GM12874 (cell line): ENCODE measurements at regions not wholly inside any gene's neighbourhood (a gene's known extent, or its start where the extent isn't known, plus 50 kb on each side); places are given as distances from the start of the nearest gene placed in this dataset.

Experiments
- TF ChIP-seq, protein P1 (sequence below): IDR thresholded peaks from 2 replicates; pipeline ENCODE4 v1.5.1; 2011; ENCODE audit warnings: low read depth, mild to moderate bottlenecking, control low read depth, low read length, moderate library complexity; ENCODE audit not compliant: insufficient read depth

DNA sequence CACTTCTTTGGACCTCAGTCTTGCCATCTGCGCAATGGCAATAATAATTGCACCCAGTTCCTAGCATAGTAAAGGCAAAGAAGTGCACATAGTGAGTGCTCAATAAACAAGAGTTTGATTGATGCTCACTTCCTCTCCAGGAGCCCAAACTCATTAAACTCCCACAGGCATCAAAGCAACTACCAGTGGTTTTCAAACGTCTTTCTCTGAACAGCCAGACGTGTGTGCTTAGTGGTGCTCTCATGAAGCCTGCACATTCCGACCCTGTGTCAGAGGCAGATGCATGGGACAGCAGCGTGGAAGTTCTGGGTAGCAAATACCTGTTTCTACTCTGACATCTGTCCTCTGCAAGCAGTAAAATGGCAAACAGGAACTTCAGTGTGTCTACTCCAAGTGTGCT, 146.3 kb upstream of the MAFB start:
- TF ChIP-seq, protein P1, sequence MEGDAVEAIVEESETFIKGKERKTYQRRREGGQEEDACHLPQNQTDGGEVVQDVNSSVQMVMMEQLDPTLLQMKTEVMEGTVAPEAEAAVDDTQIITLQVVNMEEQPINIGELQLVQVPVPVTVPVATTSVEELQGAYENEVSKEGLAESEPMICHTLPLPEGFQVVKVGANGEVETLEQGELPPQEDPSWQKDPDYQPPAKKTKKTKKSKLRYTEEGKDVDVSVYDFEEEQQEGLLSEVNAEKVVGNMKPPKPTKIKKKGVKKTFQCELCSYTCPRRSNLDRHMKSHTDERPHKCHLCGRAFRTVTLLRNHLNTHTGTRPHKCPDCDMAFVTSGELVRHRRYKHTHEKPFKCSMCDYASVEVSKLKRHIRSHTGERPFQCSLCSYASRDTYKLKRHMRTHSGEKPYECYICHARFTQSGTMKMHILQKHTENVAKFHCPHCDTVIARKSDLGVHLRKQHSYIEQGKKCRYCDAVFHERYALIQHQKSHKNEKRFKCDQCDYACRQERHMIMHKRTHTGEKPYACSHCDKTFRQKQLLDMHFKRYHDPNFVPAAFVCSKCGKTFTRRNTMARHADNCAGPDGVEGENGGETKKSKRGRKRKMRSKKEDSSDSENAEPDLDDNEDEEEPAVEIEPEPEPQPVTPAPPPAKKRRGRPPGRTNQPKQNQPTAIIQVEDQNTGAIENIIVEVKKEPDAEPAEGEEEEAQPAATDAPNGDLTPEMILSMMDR: no peak

DNA sequence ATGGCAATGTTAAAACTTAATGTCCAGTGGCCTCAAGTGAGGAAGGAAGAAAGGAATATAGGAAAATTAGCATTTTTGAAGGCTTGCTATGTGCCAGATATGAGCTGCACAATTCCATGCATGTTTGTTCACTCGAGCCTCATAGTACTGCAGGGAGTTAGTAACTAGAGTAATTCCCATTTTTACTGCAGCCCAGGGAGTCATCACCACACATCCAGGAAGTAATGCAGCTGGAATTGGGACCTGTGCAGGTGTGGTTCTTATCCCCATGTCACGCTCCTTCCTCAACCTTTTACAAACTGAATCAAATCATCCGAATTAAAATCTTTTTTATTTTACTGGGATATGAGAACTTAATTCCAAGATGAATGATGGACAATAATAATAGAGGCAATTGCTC, 149.5 kb upstream of the MAFB start:
- TF ChIP-seq, protein P1: no peak

DNA sequence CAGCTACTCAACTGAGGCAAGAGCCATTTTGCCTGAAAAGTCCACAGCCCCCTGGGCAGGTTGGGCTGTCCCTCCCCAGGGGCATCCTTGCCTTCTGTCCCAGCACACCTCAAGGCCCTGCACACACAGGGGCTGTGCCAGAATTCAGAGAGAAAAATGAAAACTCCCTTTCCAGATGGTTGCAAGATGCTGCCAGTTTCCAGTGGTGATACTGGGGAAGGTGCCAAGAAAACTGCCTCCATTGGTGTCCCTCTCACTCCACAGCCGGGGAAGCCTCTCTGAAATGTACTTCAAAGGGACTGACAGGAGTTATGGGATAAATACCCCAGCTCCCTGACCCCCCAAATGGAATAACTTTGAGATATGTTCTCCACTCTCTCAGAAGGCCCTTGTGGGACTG, 154.2 kb upstream of the MAFB start:
- TF ChIP-seq, protein P1: no peak

DNA sequence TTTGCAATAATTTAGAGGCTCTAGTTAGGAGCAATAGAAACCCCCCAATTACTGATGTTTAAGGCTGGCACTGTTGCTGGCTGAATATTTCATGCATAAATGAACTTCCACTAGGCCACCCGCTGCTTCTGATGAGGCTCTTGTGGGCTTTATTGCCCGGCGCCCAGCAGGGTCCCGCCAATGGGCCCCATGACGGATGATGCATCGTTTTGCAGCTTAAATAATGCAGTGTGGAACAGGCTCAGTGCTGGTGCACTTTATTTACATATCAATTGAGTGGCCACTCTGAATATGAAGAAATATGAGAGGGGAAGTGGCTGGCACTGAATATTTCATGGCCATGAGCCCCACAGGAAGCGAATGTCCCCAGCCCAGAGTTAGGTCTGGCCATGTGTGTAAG, 155.3 kb upstream of the MAFB start:
- TF ChIP-seq, protein P1: no peak

DNA sequence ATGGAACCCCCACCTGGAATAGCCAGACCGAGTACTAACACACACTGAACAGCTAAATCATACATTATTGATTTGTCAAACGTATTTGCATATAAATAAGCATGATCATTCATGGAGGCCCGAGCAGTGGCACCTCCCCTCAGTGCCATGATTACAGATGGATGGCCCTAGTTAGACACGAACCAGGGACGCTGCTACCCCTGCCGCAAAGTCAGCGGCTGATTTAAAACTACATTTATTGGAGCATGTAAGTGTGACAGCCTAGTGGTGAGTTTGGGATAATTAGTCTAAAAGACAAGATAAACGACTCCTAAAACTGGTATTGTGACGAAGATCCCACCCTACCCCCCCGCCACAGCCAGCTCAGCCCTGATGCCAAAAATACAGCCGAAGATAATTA, 159.1 kb upstream of the MAFB start:
- TF ChIP-seq, protein P1: no peak

DNA sequence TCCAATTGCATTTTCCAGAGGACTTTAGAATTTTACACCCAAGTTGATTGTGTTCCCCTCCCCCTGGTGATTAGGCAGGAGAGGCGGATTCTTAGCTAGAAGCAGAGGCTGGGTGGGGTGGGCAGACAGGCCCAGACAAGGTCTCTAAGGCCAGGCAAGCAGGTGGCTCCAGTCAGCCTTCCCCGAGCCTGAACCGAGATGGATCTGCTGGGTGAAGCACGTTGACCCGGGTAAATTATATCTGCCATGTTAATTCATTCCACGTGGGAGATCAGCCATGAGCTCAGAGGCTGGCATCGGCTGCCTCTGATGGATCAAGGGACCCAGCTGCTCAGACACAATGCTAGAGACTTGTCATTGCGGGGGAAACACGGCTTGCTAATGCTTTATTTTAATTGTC, 159.5 kb upstream of the MAFB start:
- TF ChIP-seq, protein P1: no peak

DNA sequence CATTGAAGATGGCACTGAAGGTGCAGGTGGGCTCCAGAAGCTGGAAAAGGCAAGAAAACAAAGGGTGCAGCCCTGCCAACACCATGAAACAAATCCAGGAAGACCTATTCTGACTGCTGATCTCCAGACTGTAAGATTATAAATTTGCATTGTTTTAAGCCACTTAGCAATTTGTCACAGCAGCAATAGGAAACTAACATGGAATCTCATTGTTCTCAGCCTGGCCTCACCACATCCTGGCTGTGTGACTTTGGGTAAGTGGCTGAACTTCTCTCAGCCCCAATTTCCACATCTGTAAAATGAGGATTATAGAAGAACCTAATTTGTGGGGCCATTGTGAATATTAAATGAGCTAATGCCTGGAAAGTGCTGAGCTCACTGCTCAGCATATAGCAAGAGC, 160.4 kb upstream of the MAFB start:
- TF ChIP-seq, protein P1: no peak

DNA sequence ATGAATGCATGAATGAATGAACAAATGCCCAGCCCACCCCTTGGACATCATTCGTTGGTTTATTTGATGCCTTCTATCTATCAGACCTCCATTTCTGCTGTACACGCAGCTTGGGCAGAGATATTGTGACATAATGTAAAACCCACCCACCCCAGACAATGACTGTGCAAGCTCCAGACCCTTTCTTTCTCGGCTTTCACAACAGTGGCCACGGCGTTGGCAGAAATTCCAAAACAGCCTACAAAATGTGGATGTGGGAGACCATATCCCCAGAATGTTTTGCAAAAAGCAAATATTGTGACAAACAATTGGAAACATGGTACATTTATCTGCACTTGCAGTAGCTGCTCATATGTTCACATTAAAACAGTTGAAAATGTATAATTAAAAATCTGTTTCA, 162.0 kb upstream of the MAFB start:
- TF ChIP-seq, protein P1: no peak
